ENCODE measurements at regions not wholly inside any gene's neighbourhood (a gene's known extent, or its start where the extent isn't known, plus 50 kb on each side); places are given as distances from the start of the nearest gene placed in this dataset.
"Not testable (repeated sequence)": the region's sequence is repeated elsewhere in the genome, so short reads cannot be mapped to it uniquely, and the experiment has no call there.

DNA sequence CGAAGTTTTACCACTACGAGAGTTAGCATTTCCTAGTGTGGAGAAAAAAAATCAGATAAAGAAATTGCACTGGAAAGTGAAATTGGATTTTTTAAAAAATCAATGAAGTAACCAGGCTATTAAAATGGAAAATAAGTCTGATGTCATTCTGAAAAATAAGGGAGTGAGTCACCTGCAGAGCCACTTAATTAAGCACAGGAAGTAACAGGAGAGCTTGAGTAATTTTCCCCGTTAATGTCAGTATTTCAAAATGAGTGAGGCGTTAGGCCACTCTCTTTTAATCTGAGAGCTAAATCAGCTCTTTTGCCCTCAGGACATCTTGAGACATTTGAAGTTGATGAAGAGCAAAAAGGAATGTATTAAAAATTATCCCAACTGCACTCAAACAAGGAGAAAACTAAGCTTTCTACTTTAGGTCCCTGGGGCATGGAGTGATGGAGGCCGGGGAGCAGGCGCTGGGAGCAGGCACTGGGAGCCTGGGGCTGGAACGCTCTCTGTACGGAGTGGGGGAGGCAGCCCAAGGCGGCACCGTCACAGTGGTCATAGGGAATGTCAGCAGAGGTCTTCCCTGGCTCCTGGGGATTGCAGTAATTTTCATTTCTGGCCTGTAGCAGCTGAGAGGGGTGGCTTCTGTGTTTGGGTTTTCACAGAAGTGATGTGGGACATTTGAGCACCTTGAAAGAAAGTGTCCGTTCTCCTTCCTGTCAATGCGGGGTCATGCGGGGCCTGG, 194.6 kb downstream of the BCL2L11 start:
- H3K4me1 ChIP-seq (ENCODE audit: insufficient read depth, low read length, poor library complexity, severe bottlenecking); intact Hi-C loops (cut with micrococcal nuclease; ENCODE audit: unreplicated experiment); DNase-seq (ENCODE audit: low spot score); H4K20me1 ChIP-seq (ENCODE audit: insufficient read depth, low read length); H3K4me2 ChIP-seq (ENCODE audit: low read length); H3K9me2 ChIP-seq (ENCODE audit: insufficient read depth, low read length); H3K36me3 ChIP-seq (ENCODE audit: insufficient read depth, low read length); H3K79me2 ChIP-seq (ENCODE audit: insufficient read depth, low read depth, low read length); H2AFZ ChIP-seq (ENCODE audit: low read length); CTCF ChIA-PET (ENCODE audit: unreplicated experiment); H3K9me3 ChIP-seq (ENCODE audit: low read length); POLR2A ChIA-PET; BruUV-seq (replicated peaks); H3K4me3 ChIP-seq (ENCODE audit: low read depth, low read length, poor library complexity, severe bottlenecking); H3K27ac ChIP-seq (ENCODE audit: low read depth, low read length, poor library complexity, severe bottlenecking): not testable (repeated sequence)

DNA sequence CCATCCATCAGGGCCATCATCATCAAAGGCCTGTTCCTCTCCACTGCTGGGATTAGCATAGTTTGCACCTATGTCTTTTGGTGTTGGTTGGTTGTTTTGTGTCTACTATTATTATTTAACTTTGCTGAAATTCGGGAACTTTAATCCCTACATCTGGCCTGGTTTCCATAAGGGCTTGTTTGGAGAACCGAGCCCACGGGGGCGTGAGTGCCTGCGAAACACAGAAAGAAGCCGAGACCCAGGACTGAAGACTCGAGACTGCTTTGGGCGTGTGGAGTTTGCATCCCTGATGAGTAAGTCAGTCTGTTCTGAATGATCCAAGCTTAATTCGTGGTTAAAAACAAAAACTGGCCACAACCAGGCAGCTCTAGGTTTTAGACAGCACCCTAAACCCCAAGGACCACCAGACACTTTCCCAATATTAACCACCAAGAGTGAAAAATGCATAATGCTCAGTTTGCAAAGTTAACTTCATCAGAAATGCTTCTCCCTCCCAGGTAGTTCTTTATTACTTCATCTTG, 195.6 kb downstream of the BCL2L11 start:
- POLR2A ChIA-PET; BruUV-seq (replicated peaks): not testable (repeated sequence)

DNA sequence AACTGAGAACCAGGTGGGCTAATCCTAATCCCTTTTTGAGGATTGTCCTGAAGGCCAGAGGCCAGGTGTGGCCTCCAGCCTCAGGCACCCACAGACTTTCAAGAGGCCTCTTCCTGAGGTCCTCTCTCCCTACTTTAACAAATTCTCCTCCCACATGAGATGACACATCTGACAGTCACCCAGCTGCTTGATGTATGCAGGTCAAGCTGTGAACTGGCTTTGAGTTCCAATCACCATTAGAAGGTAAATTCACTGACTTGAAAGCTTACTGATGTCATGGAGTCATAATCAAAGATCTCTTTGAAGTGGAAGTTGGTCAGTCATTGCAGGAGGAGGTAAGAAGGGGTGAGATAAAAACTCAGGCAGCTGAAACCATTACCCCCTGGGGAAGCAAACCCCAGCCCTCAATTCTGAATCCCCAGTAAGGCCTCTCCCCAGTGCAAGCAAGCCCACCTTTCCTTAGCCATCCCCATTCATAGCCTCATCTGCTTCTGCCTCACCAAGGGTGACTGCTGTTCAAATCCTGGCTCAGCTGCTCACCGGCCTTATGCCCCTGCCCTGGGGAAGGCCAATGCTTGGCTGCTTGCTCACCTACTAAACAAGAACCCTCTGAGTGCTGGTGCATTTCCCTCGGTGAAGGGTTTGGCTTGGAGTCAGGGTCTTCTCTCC, 196.3 kb downstream of the BCL2L11 start:
- H3K4me2 ChIP-seq (ENCODE audit: low read length); H3K27ac ChIP-seq (ENCODE audit: low read depth, low read length, poor library complexity, severe bottlenecking); H3K79me2 ChIP-seq (ENCODE audit: insufficient read depth, low read depth, low read length); H3K9me2 ChIP-seq (ENCODE audit: insufficient read depth, low read length); H3K4me1 ChIP-seq (ENCODE audit: insufficient read depth, low read length, poor library complexity, severe bottlenecking); H4K20me1 ChIP-seq (ENCODE audit: insufficient read depth, low read length); H3K4me3 ChIP-seq (ENCODE audit: low read depth, low read length, poor library complexity, severe bottlenecking); intact Hi-C loops (cut with micrococcal nuclease; ENCODE audit: unreplicated experiment); BruUV-seq (replicated peaks); POLR2A ChIA-PET; CTCF ChIA-PET (ENCODE audit: unreplicated experiment); H3K9me3 ChIP-seq (ENCODE audit: low read length); H3K36me3 ChIP-seq (ENCODE audit: insufficient read depth, low read length); DNase-seq (ENCODE audit: low spot score); H2AFZ ChIP-seq (ENCODE audit: low read length): not testable (repeated sequence)

More for the DNA sequence above, 195.6 kb downstream of the BCL2L11 start:
- H2AFZ ChIP-seq (ENCODE audit: low read length); H3K4me3 ChIP-seq (ENCODE audit: low read depth, low read length, poor library complexity, severe bottlenecking); H3K27ac ChIP-seq (ENCODE audit: low read depth, low read length, poor library complexity, severe bottlenecking); H3K4me1 ChIP-seq (ENCODE audit: insufficient read depth, low read length, poor library complexity, severe bottlenecking); DNase-seq (ENCODE audit: low spot score); H3K36me3 ChIP-seq (ENCODE audit: insufficient read depth, low read length); H4K20me1 ChIP-seq (ENCODE audit: insufficient read depth, low read length); H3K9me2 ChIP-seq (ENCODE audit: insufficient read depth, low read length); H3K79me2 ChIP-seq (ENCODE audit: insufficient read depth, low read depth, low read length); intact Hi-C loops (cut with micrococcal nuclease; ENCODE audit: unreplicated experiment); H3K4me2 ChIP-seq (ENCODE audit: low read length); H3K9me3 ChIP-seq (ENCODE audit: low read length); CTCF ChIA-PET (ENCODE audit: unreplicated experiment): not testable (repeated sequence)

DNA sequence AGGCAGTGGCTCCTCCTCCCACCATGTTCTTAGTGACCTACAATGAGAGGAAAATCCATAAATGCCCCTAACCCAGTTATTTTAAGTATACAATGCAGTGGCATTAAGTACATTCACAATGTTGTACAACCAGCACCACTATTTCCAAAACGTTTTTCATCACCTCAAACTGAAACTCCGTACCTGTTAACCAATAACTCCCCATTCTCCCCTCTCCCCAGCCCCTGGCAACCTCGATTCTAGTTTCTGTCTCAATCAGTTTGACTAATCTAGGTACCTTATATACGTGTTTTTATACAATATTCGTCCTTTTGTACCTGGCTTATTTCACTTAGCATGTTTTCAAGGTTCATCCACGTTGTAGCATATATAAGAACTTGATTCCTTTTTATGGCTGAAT, 198.8 kb downstream of the BCL2L11 start:
- H3K9me3 ChIP-seq (ENCODE audit: low read length); POLR2A ChIA-PET; H4K20me1 ChIP-seq (ENCODE audit: insufficient read depth, low read length); CTCF ChIA-PET (ENCODE audit: unreplicated experiment); H3K4me2 ChIP-seq (ENCODE audit: low read length); BruUV-seq (replicated peaks); H3K4me3 ChIP-seq (ENCODE audit: low read depth, low read length, poor library complexity, severe bottlenecking); H2AFZ ChIP-seq (ENCODE audit: low read length); H3K36me3 ChIP-seq (ENCODE audit: insufficient read depth, low read length); intact Hi-C loops (cut with micrococcal nuclease; ENCODE audit: unreplicated experiment); DNase-seq (ENCODE audit: low spot score); H3K27ac ChIP-seq (ENCODE audit: low read depth, low read length, poor library complexity, severe bottlenecking); H3K79me2 ChIP-seq (ENCODE audit: insufficient read depth, low read depth, low read length); H3K9me2 ChIP-seq (ENCODE audit: insufficient read depth, low read length); H3K4me1 ChIP-seq (ENCODE audit: insufficient read depth, low read length, poor library complexity, severe bottlenecking): not testable (repeated sequence)

DNA sequence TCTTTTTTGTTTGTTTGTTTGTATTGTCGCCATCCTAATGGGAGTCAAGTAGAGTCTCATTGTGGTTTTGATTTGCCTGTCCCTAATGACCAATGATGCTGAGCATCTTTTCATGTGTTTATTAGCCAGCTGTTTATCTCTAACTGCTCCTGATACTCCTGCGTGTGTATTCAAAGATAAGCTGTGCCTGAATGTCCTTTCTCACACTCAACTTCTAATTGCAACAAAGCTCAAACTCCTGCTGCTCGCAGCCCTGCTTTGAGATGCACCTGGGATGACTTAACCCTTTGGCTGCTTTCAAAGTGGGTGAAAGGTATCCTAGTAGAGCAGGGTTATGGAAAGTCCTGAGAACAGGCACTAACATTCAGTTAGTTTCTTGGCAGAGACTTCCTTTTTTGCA, 199.6 kb downstream of the BCL2L11 start:
- H3K36me3 ChIP-seq (ENCODE audit: insufficient read depth, low read length); H3K9me3 ChIP-seq (ENCODE audit: low read length); H3K4me3 ChIP-seq (ENCODE audit: low read depth, low read length, poor library complexity, severe bottlenecking); H3K4me2 ChIP-seq (ENCODE audit: low read length); H3K4me1 ChIP-seq (ENCODE audit: insufficient read depth, low read length, poor library complexity, severe bottlenecking); POLR2A ChIA-PET; CTCF ChIA-PET (ENCODE audit: unreplicated experiment); H2AFZ ChIP-seq (ENCODE audit: low read length); H3K9me2 ChIP-seq (ENCODE audit: insufficient read depth, low read length); H3K27ac ChIP-seq (ENCODE audit: low read depth, low read length, poor library complexity, severe bottlenecking); H3K79me2 ChIP-seq (ENCODE audit: insufficient read depth, low read depth, low read length); DNase-seq (ENCODE audit: low spot score); H4K20me1 ChIP-seq (ENCODE audit: insufficient read depth, low read length); BruUV-seq (replicated peaks); intact Hi-C loops (cut with micrococcal nuclease; ENCODE audit: unreplicated experiment): not testable (repeated sequence)

DNA sequence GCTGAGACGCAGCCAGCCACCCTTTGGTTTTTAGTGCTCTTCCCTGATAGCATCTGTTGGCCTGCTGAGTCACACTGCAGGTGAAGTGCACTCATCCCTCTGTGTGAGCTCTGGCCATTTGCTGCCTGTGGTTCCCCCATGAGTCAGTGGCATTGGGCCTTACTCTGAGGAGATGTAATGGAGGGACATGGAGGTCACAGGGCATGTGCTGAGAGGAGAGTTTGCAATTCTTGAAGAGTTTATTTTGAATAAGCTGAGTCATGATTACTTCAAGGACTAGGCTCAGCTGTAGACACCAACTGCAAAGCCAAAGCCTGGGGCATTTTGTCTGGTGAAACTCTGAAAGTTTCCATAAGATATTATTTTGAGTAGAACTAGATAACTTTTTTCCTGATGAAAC, 200.3 kb downstream of the BCL2L11 start:
- H3K4me1 ChIP-seq (ENCODE audit: insufficient read depth, low read length, poor library complexity, severe bottlenecking); H3K36me3 ChIP-seq (ENCODE audit: insufficient read depth, low read length); H3K79me2 ChIP-seq (ENCODE audit: insufficient read depth, low read depth, low read length); H4K20me1 ChIP-seq (ENCODE audit: insufficient read depth, low read length); CTCF ChIA-PET (ENCODE audit: unreplicated experiment); H3K9me2 ChIP-seq (ENCODE audit: insufficient read depth, low read length); POLR2A ChIA-PET; intact Hi-C loops (cut with micrococcal nuclease; ENCODE audit: unreplicated experiment); BruUV-seq (replicated peaks); H3K9me3 ChIP-seq (ENCODE audit: low read length); H3K4me2 ChIP-seq (ENCODE audit: low read length); H2AFZ ChIP-seq (ENCODE audit: low read length); H3K4me3 ChIP-seq (ENCODE audit: low read depth, low read length, poor library complexity, severe bottlenecking); H3K27ac ChIP-seq (ENCODE audit: low read depth, low read length, poor library complexity, severe bottlenecking); DNase-seq (ENCODE audit: low spot score): not testable (repeated sequence)
